Esophagus (tissue), 2 donors: ENCODE measurements at regions not wholly inside any gene's neighbourhood (a gene's known extent, or its start where the extent isn't known, plus 50 kb on each side); places are given as distances from the start of the nearest gene placed in this dataset.

Experiments
- H3K27ac ChIP-seq, 2 donors: one replicate each; pipeline ENCODE4 v1.5.1; 2013; ENCODE audit warnings: low read depth in 2 of 2, mild to moderate bottlenecking in 2 of 2, inconsistent platforms in 1 of 2, low read length in 1 of 2, moderate library complexity in 1 of 2
- H3K27me3 ChIP-seq, 2 donors: one replicate each; pipeline ENCODE4 v1.6.1; 2013; ENCODE audit warnings: low read length in 2 of 2, control low read depth in 1 of 2, mild to moderate bottlenecking in 1 of 2; ENCODE audit not compliant: insufficient read depth in 2 of 2, control insufficient read depth in 1 of 2
- H3K36me3 ChIP-seq, 2 donors: one replicate each; pipeline ENCODE4 v1.6.1; 2013; ENCODE audit warnings: low read length in 1 of 2; ENCODE audit not compliant: control insufficient read depth in 2 of 2, insufficient read depth in 2 of 2
- H3K4me1 ChIP-seq, 2 donors: one replicate each; pipeline ENCODE4 v1.6.1; 2013; ENCODE audit warnings: low read length in 1 of 2; ENCODE audit not compliant: control insufficient read depth in 2 of 2, insufficient read depth in 2 of 2
- H3K4me3 ChIP-seq, 2 donors: one replicate each; pipeline ENCODE4 v1.5.1; 2013; ENCODE audit warnings: low read length in 2 of 2, mild to moderate bottlenecking in 2 of 2, low read depth in 1 of 2, moderate library complexity in 1 of 2
- H3K9me3 ChIP-seq, 2 donors: one replicate each; pipeline ENCODE4 v1.6.1; 2013; ENCODE audit warnings: mild to moderate bottlenecking in 2 of 2, low read depth in 1 of 2, low read length in 1 of 2, moderate library complexity in 1 of 2; ENCODE audit not compliant: control insufficient read depth in 2 of 2, insufficient read depth in 1 of 2
- WGBS, 2 donors: extraction: QIAGEN DNeasy Blood & Tissue Kit; methylation state at CpG; one replicate each; pipeline ENCODE4 v1.1.7; 2013; 5-methylcytosine and 5-hydroxymethylcytosine counted together
- donor health status: healthy with polysubstance abuse.
- donor health status: Bipolar disorder and iron deficiency.

- Histone ChIP-seq H3K36me3 (no peaks in the 10 kb centered on the region), H3K4me1 (no peaks in the 10 kb centered on the region), H3K4me3 (no peak overlapping the region), H3K9me3 (peaks cover 0 to 2% of the 10 kb centered on the region in 2 donors), H3K27me3 (no peaks in the 10 kb centered on the region), H3K27ac (no peak overlapping the region)
- 61 to 76% methylated on average over 1 of the region's 1 CpG for WGBS, 2 donors
Measured at GRCh38 chr3:30281526-30281925, 324.9 kb upstream of the TGFBR2 start.

- Histone ChIP-seq H3K4me1 (no peaks in the 10 kb centered on the region), H3K4me3 (no peak overlapping the region), H3K27me3 (no peaks in the 10 kb centered on the region), H3K9me3 (peaks cover 0 to 2% of the 10 kb centered on the region in 2 donors), H3K27ac (no peak overlapping the region), H3K36me3 (no peaks in the 10 kb centered on the region)
- WGBS, 2 donors = 24 to 49% methylated on average over 3 of the region's 3 CpGs
Measured at GRCh38 chr3:30282154-30282696, 324.2 kb upstream of the TGFBR2 start.

- 74 to 82% methylated on average over 5 of the region's 5 CpGs for WGBS, 2 donors
- Histone ChIP-seq H3K36me3 (no peaks in the 10 kb centered on the region), H3K4me1 (no peaks in the 10 kb centered on the region), H3K27me3 (no peaks in the 10 kb centered on the region), H3K27ac (peak overlapping the region in 1 of 2 donors; percentile 38), H3K9me3 (no peaks in the 10 kb centered on the region), H3K4me3 (no peak overlapping the region)
Measured at GRCh38 chr3:30285188-30286006, 321.0 kb upstream of the TGFBR2 start.

GRCh38 chr3:30286007-30286669 is 320.3 kb upstream of the TGFBR2 start:
- H3K9me3 ChIP-seq = no peaks in the 10 kb centered on the region
- H3K4me1 ChIP-seq = no peaks in the 10 kb centered on the region
- no peaks in the 10 kb centered on the region for H3K36me3 ChIP-seq
- no peaks in the 10 kb centered on the region for H3K27me3 ChIP-seq
- H3K4me3 ChIP-seq = no peak overlapping the region
- 10 to 12% methylated on average over 1 of the region's 1 CpG for WGBS, 2 donors
- peak overlapping the region in 1 of 2 donors; percentile 68 for H3K27ac ChIP-seq

- no peaks in the 10 kb centered on the region for H3K9me3 ChIP-seq
- H3K4me1 ChIP-seq = no peaks in the 10 kb centered on the region
- no peaks in the 10 kb centered on the region for H3K27me3 ChIP-seq
- 76 to 88% methylated on average over 2 of the region's 2 CpGs for WGBS, 2 donors
- no peaks in the 10 kb centered on the region for H3K36me3 ChIP-seq
- H3K4me3 ChIP-seq = no peak overlapping the region
- no peak overlapping the region for H3K27ac ChIP-seq
Measured at GRCh38 chr3:30286811-30287210, 319.6 kb upstream of the TGFBR2 start.

GRCh38 chr3:30288830-30289229 is 317.6 kb upstream of the TGFBR2 start:
- Histone ChIP-seq H3K36me3 (no peaks in the 10 kb centered on the region), H3K9me3 (no peaks in the 10 kb centered on the region), H3K27me3 (no peaks in the 10 kb centered on the region), H3K4me1 (no peaks in the 10 kb centered on the region), H3K4me3 (no peak overlapping the region), H3K27ac (no peak overlapping the region)

- no peaks in the 10 kb centered on the region for H3K36me3 ChIP-seq
- no peaks in the 10 kb centered on the region for H3K4me1 ChIP-seq
- H3K4me3 ChIP-seq = no peak overlapping the region
- H3K27ac ChIP-seq = no peak overlapping the region
- WGBS, 2 donors = 8 to 40% methylated on average over 1 of the region's 1 CpG
- no peaks in the 10 kb centered on the region for H3K27me3 ChIP-seq
- no peaks in the 10 kb centered on the region for H3K9me3 ChIP-seq
Measured at GRCh38 chr3:30289324-30289723, 317.1 kb upstream of the TGFBR2 start.

GRCh38 chr3:30289766-30290165 is 316.6 kb upstream of the TGFBR2 start:
- Histone ChIP-seq H3K9me3 (no peaks in the 10 kb centered on the region), H3K27ac (no peak overlapping the region), H3K4me1 (no peaks in the 10 kb centered on the region), H3K27me3 (no peaks in the 10 kb centered on the region), H3K4me3 (no peak overlapping the region), H3K36me3 (no peaks in the 10 kb centered on the region)
- WGBS, 2 donors = 74 to 78% methylated on average over 1 of the region's 1 CpG

GRCh38 chr3:30290479-30290878 is 315.9 kb upstream of the TGFBR2 start:
- H3K9me3 ChIP-seq = no peaks in the 10 kb centered on the region
- 93 to 94% methylated on average over 12 of the region's 12 CpGs for WGBS, 2 donors
- H3K36me3 ChIP-seq = no peaks in the 10 kb centered on the region
- H3K4me1 ChIP-seq = no peaks in the 10 kb centered on the region
- H3K27me3 ChIP-seq = no peaks in the 10 kb centered on the region
- no peak overlapping the region for H3K4me3 ChIP-seq
- no peak overlapping the region for H3K27ac ChIP-seq
